HL-60 (cell line): ENCODE measurements at regions not wholly inside any gene's neighbourhood (a gene's known extent, or its start where the extent isn't known, plus 50 kb on each side); places are given as distances from the start of the nearest gene placed in this dataset.
A peak's percentile ranks its signal among the peaks of the same experiment; 100 is the strongest.

Experiments used
- DNase-seq, 2 experiments: peaks; one replicate each; pipeline ENCODE4 v3.0.0-alpha.2; 2010 to 2020; ENCODE audit warnings: low read depth in 1 of 2, low spot score in 1 of 2
- H3K27ac ChIP-seq: fragments of 250-450 bp; sonication (Bioruptor Pico); replicated peaks from 2 replicates; pipeline ENCODE4 v1.5.1; 2020; ENCODE audit warnings: mild to moderate bottlenecking, moderate library complexity
- H3K27me3 ChIP-seq: fragments of 250-450 bp; sonication (Bioruptor Pico); 2 replicates; pipeline ENCODE4 v1.5.1; 2021; ENCODE audit warnings: mild to moderate bottlenecking, moderate library complexity; ENCODE audit not compliant: insufficient read depth, poor library complexity, severe bottlenecking
- H3K4me3 ChIP-seq: replicated peaks from 2 replicates; pipeline ENCODE4 v1.5.1; 2011; ENCODE audit warnings: mild to moderate bottlenecking, control low read depth, low read length; ENCODE audit not compliant: insufficient read depth
- GABPA ChIP-seq: IDR thresholded peaks from 2 replicates; pipeline ENCODE4 v1.6.1; 2012; ENCODE audit warnings: low read depth
- POLR2AphosphoS5 ChIP-seq: IDR thresholded peaks from 2 replicates; pipeline ENCODE4 v1.6.1; 2012; ENCODE audit warnings: low read depth
- SPI1 ChIP-seq: IDR thresholded peaks from 2 replicates; pipeline ENCODE4 v1.6.1; 2012; ENCODE audit warnings: low read depth, mild to moderate bottlenecking, borderline replicate concordance
- TF ChIP-seq, protein P1 (sequence below): IDR thresholded peaks from 2 replicates; pipeline ENCODE4 v1.6.1; 2012; ENCODE audit warnings: low read depth; ENCODE audit not compliant: insufficient replicate concordance
- TF ChIP-seq, protein P2 (sequence below): IDR thresholded peaks from one replicate; pipeline ENCODE4 v1.5.1; 2011; ENCODE audit warnings: low read length, control low read depth, inconsistent platforms; ENCODE audit not compliant: insufficient read depth

DNA sequence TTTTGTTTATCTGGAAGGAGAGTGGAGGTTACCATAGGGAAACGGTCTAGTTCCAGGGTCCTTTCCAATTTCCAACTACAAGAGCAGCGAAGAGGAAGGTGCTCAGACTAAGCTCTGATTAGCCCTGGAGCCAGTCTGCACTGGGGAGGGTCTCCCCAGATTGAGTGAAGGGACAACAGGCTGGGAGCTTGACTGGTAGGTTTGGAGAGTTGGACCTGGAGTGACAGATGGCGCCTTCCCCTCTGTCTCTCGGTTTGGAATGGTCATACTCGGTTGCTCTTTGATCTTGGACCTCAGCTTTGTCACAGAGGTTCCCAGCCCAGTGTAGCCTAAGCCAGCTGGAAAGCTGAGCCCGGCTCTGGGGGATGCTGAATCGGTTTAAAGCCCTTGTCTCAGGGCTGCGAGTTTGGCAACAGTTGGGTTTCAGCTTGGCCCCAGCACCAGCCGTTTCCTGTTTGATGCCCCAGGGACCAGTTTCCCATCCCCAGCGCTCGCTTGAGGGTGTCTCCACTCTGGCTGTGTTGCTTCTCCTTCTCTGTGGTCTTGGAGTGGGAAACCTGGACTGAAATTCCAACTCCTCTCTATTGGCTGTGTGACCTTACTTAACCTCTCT, 53.1 kb upstream of the ULK4 start:
- no peaks in the 10 kb centered on the region for H3K27me3 ChIP-seq
- peak overlapping the region; percentile 84 for H3K4me3 ChIP-seq
- TF ChIP-seq GABPA (no peak), SPI1 (peak; percentile 11; the same call in 1 of the 2 replicates), POLR2AphosphoS5 (peak; percentile 85)
- TF ChIP-seq, protein P1, sequence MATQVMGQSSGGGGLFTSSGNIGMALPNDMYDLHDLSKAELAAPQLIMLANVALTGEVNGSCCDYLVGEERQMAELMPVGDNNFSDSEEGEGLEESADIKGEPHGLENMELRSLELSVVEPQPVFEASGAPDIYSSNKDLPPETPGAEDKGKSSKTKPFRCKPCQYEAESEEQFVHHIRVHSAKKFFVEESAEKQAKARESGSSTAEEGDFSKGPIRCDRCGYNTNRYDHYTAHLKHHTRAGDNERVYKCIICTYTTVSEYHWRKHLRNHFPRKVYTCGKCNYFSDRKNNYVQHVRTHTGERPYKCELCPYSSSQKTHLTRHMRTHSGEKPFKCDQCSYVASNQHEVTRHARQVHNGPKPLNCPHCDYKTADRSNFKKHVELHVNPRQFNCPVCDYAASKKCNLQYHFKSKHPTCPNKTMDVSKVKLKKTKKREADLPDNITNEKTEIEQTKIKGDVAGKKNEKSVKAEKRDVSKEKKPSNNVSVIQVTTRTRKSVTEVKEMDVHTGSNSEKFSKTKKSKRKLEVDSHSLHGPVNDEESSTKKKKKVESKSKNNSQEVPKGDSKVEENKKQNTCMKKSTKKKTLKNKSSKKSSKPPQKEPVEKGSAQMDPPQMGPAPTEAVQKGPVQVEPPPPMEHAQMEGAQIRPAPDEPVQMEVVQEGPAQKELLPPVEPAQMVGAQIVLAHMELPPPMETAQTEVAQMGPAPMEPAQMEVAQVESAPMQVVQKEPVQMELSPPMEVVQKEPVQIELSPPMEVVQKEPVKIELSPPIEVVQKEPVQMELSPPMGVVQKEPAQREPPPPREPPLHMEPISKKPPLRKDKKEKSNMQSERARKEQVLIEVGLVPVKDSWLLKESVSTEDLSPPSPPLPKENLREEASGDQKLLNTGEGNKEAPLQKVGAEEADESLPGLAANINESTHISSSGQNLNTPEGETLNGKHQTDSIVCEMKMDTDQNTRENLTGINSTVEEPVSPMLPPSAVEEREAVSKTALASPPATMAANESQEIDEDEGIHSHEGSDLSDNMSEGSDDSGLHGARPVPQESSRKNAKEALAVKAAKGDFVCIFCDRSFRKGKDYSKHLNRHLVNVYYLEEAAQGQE = no peak
- TF ChIP-seq, protein P2, sequence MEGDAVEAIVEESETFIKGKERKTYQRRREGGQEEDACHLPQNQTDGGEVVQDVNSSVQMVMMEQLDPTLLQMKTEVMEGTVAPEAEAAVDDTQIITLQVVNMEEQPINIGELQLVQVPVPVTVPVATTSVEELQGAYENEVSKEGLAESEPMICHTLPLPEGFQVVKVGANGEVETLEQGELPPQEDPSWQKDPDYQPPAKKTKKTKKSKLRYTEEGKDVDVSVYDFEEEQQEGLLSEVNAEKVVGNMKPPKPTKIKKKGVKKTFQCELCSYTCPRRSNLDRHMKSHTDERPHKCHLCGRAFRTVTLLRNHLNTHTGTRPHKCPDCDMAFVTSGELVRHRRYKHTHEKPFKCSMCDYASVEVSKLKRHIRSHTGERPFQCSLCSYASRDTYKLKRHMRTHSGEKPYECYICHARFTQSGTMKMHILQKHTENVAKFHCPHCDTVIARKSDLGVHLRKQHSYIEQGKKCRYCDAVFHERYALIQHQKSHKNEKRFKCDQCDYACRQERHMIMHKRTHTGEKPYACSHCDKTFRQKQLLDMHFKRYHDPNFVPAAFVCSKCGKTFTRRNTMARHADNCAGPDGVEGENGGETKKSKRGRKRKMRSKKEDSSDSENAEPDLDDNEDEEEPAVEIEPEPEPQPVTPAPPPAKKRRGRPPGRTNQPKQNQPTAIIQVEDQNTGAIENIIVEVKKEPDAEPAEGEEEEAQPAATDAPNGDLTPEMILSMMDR = no peak
- H3K27ac ChIP-seq = peak overlapping the region; percentile 85
- DNase-seq = peak; percentile 23 to 83

DNA sequence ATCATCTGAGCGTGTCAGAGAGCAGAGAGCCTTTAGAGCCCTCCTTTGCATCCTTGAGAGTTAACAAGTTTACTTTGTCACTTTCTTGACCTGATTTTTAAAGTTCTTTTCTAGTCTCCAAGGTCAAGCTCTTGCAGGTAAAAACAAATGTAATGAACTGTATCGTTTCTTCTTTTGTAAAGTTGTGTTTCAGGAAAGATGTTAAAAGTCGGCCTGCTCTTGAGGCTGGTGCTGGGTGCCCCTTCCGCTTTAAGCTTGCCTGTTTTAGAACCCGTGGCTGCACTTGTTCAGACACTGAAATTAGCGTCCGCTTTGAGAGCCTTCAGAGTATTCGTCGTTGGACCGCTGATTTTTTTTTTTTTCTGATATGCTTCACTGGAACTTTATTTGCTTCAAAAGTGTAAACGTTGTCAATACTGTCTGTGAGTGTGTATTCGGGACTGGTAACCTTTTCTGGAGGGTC, 52.6 kb upstream of the ULK4 start:
- peak overlapping the region; percentile 84 for H3K4me3 ChIP-seq
- no peaks in the 10 kb centered on the region for H3K27me3 ChIP-seq
- H3K27ac ChIP-seq = peak overlapping the region; percentile 85
- TF ChIP-seq, protein P1 = no peak
- TF ChIP-seq GABPA (0 out of 2 replicates have a peak, but pooled peaks have one; percentile 3), SPI1 (peak; percentile 65; the same call in 1 of the 2 replicates)
- DNase-seq = peak; percentile 26 to 57

DNA sequence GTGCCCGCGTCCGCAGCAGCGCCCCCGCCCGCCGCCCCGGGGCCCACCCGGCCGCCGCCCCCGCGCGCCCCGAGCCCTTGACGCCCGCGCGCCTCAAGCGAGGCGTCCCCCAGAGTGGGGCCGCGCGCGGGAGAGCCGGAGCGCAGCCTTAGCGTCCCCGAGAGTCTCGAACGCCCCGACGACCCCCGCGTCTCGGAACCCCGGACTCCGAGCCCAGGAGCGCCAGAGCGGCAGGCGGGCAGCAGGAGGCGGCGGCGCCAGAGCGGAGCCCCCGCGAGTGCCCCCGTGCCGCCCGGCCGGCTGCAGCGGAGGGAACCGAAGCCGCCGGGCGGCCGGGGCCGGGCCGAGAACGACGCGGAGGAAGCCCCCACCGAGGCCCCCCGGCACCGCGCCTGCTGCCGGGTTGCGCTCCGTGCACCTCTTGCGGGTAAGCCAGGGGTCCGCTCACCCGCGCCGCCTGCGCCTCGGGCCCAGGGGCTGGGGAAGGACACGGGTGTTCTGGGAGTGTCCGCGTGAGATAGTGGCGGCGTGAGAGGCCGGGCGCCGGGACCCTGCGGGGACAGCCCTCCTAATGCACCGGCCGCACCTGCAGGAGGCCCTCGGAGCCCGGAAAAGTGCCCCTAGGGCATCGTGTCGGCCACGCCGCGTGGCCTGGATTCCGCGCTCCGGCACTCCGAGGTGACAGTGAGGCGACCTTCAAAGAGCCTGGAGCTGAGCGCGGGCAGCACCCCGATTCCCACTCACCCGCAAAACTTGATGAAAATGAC, 52.0 kb upstream of the ULK4 start:
- DNase-seq = peak in 1 of 2 experiments; percentile 18
- Histone ChIP-seq H3K27ac (peak overlapping the region; percentile 85), H3K4me3 (peak overlapping the region; percentile 84), H3K27me3 (no peaks in the 10 kb centered on the region)
- TF ChIP-seq GABPA = no peak
- TF ChIP-seq, protein P1 = peak; percentile 2
